ENCODE measurements at regions not wholly inside any gene's neighbourhood (a gene's known extent, or its start where the extent isn't known, plus 50 kb on each side); places are given as distances from the start of the nearest gene placed in this dataset.

GRCh38 chr5:103941596-103941995, 379.0 kb upstream of the NUDT12 start:
- DNase-seq (ENCODE audit: low spot score) = no peak

GRCh38 chr5:103938146-103938695, 375.6 kb upstream of the NUDT12 start:
- no peak for DNase-seq (ENCODE audit: low spot score)

- no peak for DNase-seq (ENCODE audit: low spot score)
These were observed 366.9 kb upstream of the NUDT12 start for GRCh38 chr5:103929338-103930013.

GRCh38 chr5:103927739-103928138, 365.1 kb upstream of the NUDT12 start:
- no peak for DNase-seq (ENCODE audit: low spot score)

GRCh38 chr5:103923616-103924168, 361.1 kb upstream of the NUDT12 start:
- no peak for DNase-seq (ENCODE audit: low spot score)

- no peak for DNase-seq (ENCODE audit: low spot score)
These were observed 356.9 kb upstream of the NUDT12 start for GRCh38 chr5:103919506-103919905.

- DNase-seq (ENCODE audit: low spot score) = no peak
These were observed 356.2 kb upstream of the NUDT12 start for GRCh38 chr5:103918668-103919367.

GRCh38 chr5:103915081-103915480, 352.5 kb upstream of the NUDT12 start:
- DNase-seq (ENCODE audit: low spot score) = no peak

- no peak for DNase-seq (ENCODE audit: low spot score)
These were observed 348.2 kb upstream of the NUDT12 start for GRCh38 chr5:103910786-103911185.

- no peak for DNase-seq (ENCODE audit: low spot score)
These were observed 347.4 kb upstream of the NUDT12 start for GRCh38 chr5:103910011-103910410.

- DNase-seq (ENCODE audit: low spot score) = no peak
These were observed 346.8 kb upstream of the NUDT12 start for GRCh38 chr5:103909391-103909790.

GRCh38 chr5:103908336-103909080, 345.9 kb upstream of the NUDT12 start:
- no peak for DNase-seq (ENCODE audit: low spot score)

- no peak for DNase-seq (ENCODE audit: low spot score)
These were observed 344.4 kb upstream of the NUDT12 start for GRCh38 chr5:103907001-103907400.

- no peak for DNase-seq (ENCODE audit: low spot score)
These were observed 342.1 kb upstream of the NUDT12 start for GRCh38 chr5:103904651-103905050.

GRCh38 chr5:103902893-103903292, 340.3 kb upstream of the NUDT12 start:
- no peak for DNase-seq (ENCODE audit: low spot score)

GRCh38 chr5:103901885-103902284, 339.3 kb upstream of the NUDT12 start:
- no peak for DNase-seq (ENCODE audit: low spot score)

- DNase-seq (ENCODE audit: low spot score) = no peak
These were observed 334.0 kb upstream of the NUDT12 start for GRCh38 chr5:103896593-103896992.

- no peak for DNase-seq (ENCODE audit: low spot score)
These were observed 333.1 kb upstream of the NUDT12 start for GRCh38 chr5:103895738-103896137.

GRCh38 chr5:103894882-103895281, 332.3 kb upstream of the NUDT12 start:
- DNase-seq (ENCODE audit: low spot score) = no peak

GRCh38 chr5:103891151-103891550, 328.6 kb upstream of the NUDT12 start:
- DNase-seq (ENCODE audit: low spot score) = no peak

- DNase-seq (ENCODE audit: low spot score) = no peak
These were observed 327.7 kb upstream of the NUDT12 start for GRCh38 chr5:103890313-103890712.

- DNase-seq (ENCODE audit: low spot score) = no peak
These were observed 327.1 kb upstream of the NUDT12 start for GRCh38 chr5:103889500-103890209.

All from mucosa of gallbladder (tissue), 1 donor.